ENCODE measurements at regions not wholly inside any gene's neighbourhood (a gene's known extent, or its start where the extent isn't known, plus 50 kb on each side); places are given as distances from the start of the nearest gene placed in this dataset.

- Histone ChIP-seq H3K9me1 (ENCODE audit: control insufficient read depth, extremely low read depth, insufficient read depth, low read length) (no peaks in the 10 kb centered on the region), H3K27me3 (ENCODE audit: control insufficient read depth, extremely low read depth, insufficient read depth, low read length) (no peaks in the 10 kb centered on the region), H3K9ac (ENCODE audit: control insufficient read depth, extremely low read depth, insufficient read depth, low read length) (no peak overlapping the region), H4K20me1 (ENCODE audit: control insufficient read depth, extremely low read depth, insufficient read depth, low read length) (no peaks in the 10 kb centered on the region), H3K4me1 (ENCODE audit: control insufficient read depth, extremely low read depth, insufficient read depth, low read length) (no peaks in the 10 kb centered on the region), H2AFZ (ENCODE audit: control insufficient read depth, low read length) (no peak overlapping the region), H3K9me3 (ENCODE audit: control insufficient read depth, low read depth, low read length) (no peaks in the 10 kb centered on the region), H3K36me3 (ENCODE audit: control insufficient read depth in 2 of 2, extremely low read depth in 1 of 2, insufficient read depth in 2 of 2, low read length in 2 of 2) (no peaks in the 10 kb centered on the region), H3K79me2 (ENCODE audit: control insufficient read depth, insufficient read depth, low read length) (no peaks in the 10 kb centered on the region), H3K4me2 (ENCODE audit: control insufficient read depth, extremely low read depth, insufficient read depth, low read depth, low read length) (no peak overlapping the region), H3K4me3 (ENCODE audit: control insufficient read depth in 2 of 3, extremely low read depth in 1 of 3, insufficient read depth in 2 of 3, low read depth in 1 of 3, low read length in 3 of 3) (no peak overlapping the region), H3K27ac (ENCODE audit: control insufficient read depth, insufficient read depth, low read length) (no peak overlapping the region)
- FAIRE-seq (no peak), DNase-seq (ENCODE audit: low read depth, low spot score) (no peak)
- TF ChIP-seq EZH2 (IDR thresholded peaks at IDR 0.05; ENCODE audit: low read length): no peak
- no peak for TF ChIP-seq CTCF (optimal IDR thresholded peaks at IDR 0.05 in 1 of 3, IDR thresholded peaks at IDR 0.05 in 1 of 3, conservative IDR thresholded peaks at IDR 0.05 in 1 of 3; ENCODE audit: extremely low read depth in 1 of 3, insufficient read depth in 2 of 3, low read length in 3 of 3)
- dilution Hi-C loops (cut with MboI; ENCODE audit: extremely low pct_ligation_motif_present, low sequenced_read_pairs): no loop called here
Observed at GRCh38 chrX:28312965-28313364, 274.3 kb upstream of the IL1RAPL1 start.

- dilution Hi-C loops (cut with MboI; ENCODE audit: extremely low pct_ligation_motif_present, low sequenced_read_pairs): no loop called here
- no peak for FAIRE-seq
Observed at GRCh38 chrX:28312259-28312658, 275.0 kb upstream of the IL1RAPL1 start.

More at GRCh38 chrX:28312259-28312658, 275.0 kb upstream of the IL1RAPL1 start:
- Histone ChIP-seq H4K20me1 (ENCODE audit: control insufficient read depth, extremely low read depth, insufficient read depth, low read length) (no peaks in the 10 kb centered on the region), H3K4me1 (ENCODE audit: control insufficient read depth, extremely low read depth, insufficient read depth, low read length) (no peaks in the 10 kb centered on the region), H3K9me3 (ENCODE audit: control insufficient read depth, low read depth, low read length) (no peaks in the 10 kb centered on the region), H2AFZ (ENCODE audit: control insufficient read depth, low read length) (no peak overlapping the region), H3K4me3 (ENCODE audit: control insufficient read depth in 2 of 3, extremely low read depth in 1 of 3, insufficient read depth in 2 of 3, low read depth in 1 of 3, low read length in 3 of 3) (no peak overlapping the region), H3K27me3 (ENCODE audit: control insufficient read depth, extremely low read depth, insufficient read depth, low read length) (no peaks in the 10 kb centered on the region), H3K4me2 (ENCODE audit: control insufficient read depth, extremely low read depth, insufficient read depth, low read depth, low read length) (no peak overlapping the region), H3K36me3 (ENCODE audit: control insufficient read depth in 2 of 2, extremely low read depth in 1 of 2, insufficient read depth in 2 of 2, low read length in 2 of 2) (no peaks in the 10 kb centered on the region), H3K9me1 (ENCODE audit: control insufficient read depth, extremely low read depth, insufficient read depth, low read length) (no peaks in the 10 kb centered on the region), H3K27ac (ENCODE audit: control insufficient read depth, insufficient read depth, low read length) (no peak overlapping the region), H3K9ac (ENCODE audit: control insufficient read depth, extremely low read depth, insufficient read depth, low read length) (no peak overlapping the region), H3K79me2 (ENCODE audit: control insufficient read depth, insufficient read depth, low read length) (no peaks in the 10 kb centered on the region)
- TF ChIP-seq CTCF (optimal IDR thresholded peaks at IDR 0.05 in 1 of 3, IDR thresholded peaks at IDR 0.05 in 1 of 3, conservative IDR thresholded peaks at IDR 0.05 in 1 of 3; ENCODE audit: extremely low read depth in 1 of 3, insufficient read depth in 2 of 3, low read length in 3 of 3) (no peak), EZH2 (IDR thresholded peaks at IDR 0.05; ENCODE audit: low read length) (no peak)
- DNase-seq (ENCODE audit: low read depth, low spot score): no peak

All from keratinocyte (primary cell).